ENCODE measurements at regions not wholly inside any gene's neighbourhood (a gene's known extent, or its start where the extent isn't known, plus 50 kb on each side); places are given as distances from the start of the nearest gene placed in this dataset.
"Not testable (repeated sequence)": the region's sequence is repeated elsewhere in the genome, so short reads cannot be mapped to it uniquely, and the experiment has no call there.

DNA sequence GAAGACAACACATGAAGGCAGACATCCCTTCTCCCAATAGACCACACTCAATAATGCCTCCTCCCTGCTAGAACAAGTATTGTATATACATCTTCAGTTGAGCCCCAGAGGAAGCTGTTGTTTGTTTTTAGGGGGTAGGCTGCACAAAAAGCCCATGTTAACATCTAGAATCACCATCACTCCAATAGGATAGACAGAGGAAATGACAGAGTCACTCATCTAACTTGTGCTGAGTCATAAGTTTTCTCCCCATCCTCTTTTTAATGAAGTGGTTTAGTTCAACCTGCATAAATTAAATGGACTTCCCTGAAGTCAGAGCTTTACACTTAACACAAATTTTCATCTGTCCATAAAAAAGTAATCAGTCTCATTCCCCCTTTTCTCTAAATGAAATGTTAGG is 122.9 kb upstream of the SPATA12 start:
- intact Hi-C loops (cut with DNase I; ENCODE audit: low total_unique reads): no loop called here
- no peak for DNase-seq
- no peak overlapping the region for H3K4me3 ChIP-seq

DNA sequence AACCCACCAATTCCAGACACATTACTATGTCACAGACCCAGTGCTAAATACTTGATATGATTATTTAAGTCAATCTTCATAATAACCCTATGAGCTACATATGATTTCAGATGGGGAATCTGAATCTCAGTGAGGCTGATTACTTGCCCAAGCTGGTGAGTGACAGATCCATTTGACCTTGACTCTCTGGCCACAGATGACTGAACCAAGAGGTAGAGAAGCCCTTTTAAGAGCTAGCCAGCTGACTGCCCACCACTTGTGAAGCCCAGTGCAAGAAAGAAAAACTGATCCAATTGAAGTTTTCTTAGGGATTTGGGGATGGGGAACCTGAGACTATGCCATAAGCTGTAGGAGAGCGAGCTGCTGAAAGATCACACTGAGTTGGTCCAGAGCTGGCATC is 124.7 kb upstream of the SPATA12 start:
- Histone ChIP-seq H3K27ac (no peak overlapping the region), H3K4me1 (peaks cover 6% of the 10 kb centered on the region), H3K36me3 (ENCODE audit: low read depth, missing control alignments) (no peaks in the 10 kb centered on the region), H3K4me3 (no peak overlapping the region), H3K9me3 (no peaks in the 10 kb centered on the region), H3K27me3 (no peaks in the 10 kb centered on the region)
- 75 to 96% methylated on average over 1 of the region's 1 CpG for WGBS, 2 donors
- DNase-seq: no peak
- TF ChIP-seq, protein P1, sequence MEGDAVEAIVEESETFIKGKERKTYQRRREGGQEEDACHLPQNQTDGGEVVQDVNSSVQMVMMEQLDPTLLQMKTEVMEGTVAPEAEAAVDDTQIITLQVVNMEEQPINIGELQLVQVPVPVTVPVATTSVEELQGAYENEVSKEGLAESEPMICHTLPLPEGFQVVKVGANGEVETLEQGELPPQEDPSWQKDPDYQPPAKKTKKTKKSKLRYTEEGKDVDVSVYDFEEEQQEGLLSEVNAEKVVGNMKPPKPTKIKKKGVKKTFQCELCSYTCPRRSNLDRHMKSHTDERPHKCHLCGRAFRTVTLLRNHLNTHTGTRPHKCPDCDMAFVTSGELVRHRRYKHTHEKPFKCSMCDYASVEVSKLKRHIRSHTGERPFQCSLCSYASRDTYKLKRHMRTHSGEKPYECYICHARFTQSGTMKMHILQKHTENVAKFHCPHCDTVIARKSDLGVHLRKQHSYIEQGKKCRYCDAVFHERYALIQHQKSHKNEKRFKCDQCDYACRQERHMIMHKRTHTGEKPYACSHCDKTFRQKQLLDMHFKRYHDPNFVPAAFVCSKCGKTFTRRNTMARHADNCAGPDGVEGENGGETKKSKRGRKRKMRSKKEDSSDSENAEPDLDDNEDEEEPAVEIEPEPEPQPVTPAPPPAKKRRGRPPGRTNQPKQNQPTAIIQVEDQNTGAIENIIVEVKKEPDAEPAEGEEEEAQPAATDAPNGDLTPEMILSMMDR (IDR thresholded peaks at IDR 0.05): no peak
- no peak for TF ChIP-seq POLR2A (IDR thresholded peaks at IDR 0.05)
- intact Hi-C loops (cut with DNase I; ENCODE audit: low total_unique reads): no loop called here

More for the DNA sequence above, 122.9 kb upstream of the SPATA12 start:
- no peak for TF ChIP-seq POLR2A (IDR thresholded peaks at IDR 0.05)
- TF ChIP-seq, protein P1 (IDR thresholded peaks at IDR 0.05): no peak
- peaks cover 6% of the 10 kb centered on the region for H3K4me1 ChIP-seq
- no peaks in the 10 kb centered on the region for H3K9me3 ChIP-seq
- no peak overlapping the region for H3K27ac ChIP-seq
- H3K36me3 ChIP-seq (ENCODE audit: low read depth, missing control alignments): no peaks in the 10 kb centered on the region
- H3K27me3 ChIP-seq: no peaks in the 10 kb centered on the region

DNA sequence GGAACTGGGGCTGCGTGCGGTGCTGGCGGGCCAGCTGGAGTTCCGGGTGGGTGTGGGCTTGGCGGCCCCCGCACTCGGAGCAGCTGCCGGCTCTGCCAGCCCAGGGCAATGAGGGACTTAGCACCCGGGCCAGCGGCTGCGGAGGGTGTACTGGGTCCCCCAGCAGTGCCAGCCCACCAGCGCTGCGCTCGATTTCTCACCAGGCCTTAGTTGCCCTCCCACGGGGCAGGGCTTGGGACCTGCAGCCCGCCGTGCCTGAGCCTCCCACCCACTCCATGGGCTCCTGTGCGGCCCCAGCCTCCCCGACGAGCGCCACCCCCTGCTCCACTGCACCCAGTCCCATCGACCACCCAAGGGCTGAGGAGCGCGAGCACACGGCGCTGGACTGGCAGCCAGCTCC is 126.0 kb upstream of the SPATA12 start:
- H3K9me3 ChIP-seq; H3K36me3 ChIP-seq (ENCODE audit: low read depth, missing control alignments); H3K27me3 ChIP-seq; H3K27ac ChIP-seq; H3K4me3 ChIP-seq; H3K4me1 ChIP-seq; intact Hi-C loops (cut with DNase I; ENCODE audit: low total_unique reads); DNase-seq: not testable (repeated sequence)
- WGBS, 2 donors: 73 to 87% methylated on average over 18 to 26 of the region's 26 CpGs

DNA sequence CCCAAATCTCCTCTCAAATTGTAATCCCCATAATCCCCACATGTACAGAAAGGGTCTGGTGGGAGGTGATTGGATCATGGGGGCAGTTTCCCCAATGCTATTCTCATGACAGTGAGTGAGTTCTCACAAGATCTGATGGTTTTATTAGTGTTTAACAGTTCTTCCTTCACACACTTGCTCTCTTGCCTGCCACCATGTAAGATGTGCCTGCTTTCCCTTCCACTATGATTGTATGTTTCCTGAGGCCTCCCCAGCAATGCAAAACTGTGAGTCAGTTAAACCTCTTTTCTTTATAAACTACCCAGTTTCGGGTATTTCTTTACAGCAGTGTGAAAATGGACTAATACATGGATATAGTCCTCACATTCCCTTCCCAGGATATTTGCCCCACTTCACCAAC is 126.7 kb upstream of the SPATA12 start:
- H3K4me1 ChIP-seq: no peaks in the 10 kb centered on the region
- TF ChIP-seq, protein P1 (IDR thresholded peaks at IDR 0.05): no peak
- no peak for TF ChIP-seq POLR2A (IDR thresholded peaks at IDR 0.05)

DNA sequence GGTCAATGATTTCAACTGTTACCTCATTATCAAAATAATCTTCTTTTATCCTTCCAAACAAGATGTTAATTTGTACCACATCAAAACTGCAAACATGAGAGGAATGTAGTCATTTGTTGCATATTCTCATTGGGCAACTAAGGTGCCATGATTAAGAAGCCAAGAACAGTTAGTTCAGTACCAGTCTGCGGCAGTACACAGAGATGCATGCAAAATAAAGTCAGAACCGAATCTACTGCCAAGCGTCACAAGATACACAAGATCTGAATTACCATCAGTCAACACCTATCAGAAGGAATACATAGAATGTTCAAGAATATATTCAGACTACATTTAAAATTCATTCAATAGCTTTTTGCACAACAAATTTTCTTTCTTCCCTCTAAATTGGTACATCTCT is 127.6 kb upstream of the SPATA12 start:
- intact Hi-C loops (cut with DNase I; ENCODE audit: low total_unique reads): no loop called here
- TF ChIP-seq, protein P1 (IDR thresholded peaks at IDR 0.05): no peak
- Histone ChIP-seq H3K4me1 (peaks cover 7% of the 10 kb centered on the region), H3K4me3 (no peak overlapping the region), H3K9me3 (no peaks in the 10 kb centered on the region), H3K27me3 (no peaks in the 10 kb centered on the region), H3K27ac (no peak overlapping the region), H3K36me3 (ENCODE audit: low read depth, missing control alignments) (no peaks in the 10 kb centered on the region)
- 91 to 97% methylated on average over 3 of the region's 3 CpGs for WGBS, 2 donors
- DNase-seq: no peak

More for the DNA sequence above, 126.7 kb upstream of the SPATA12 start:
- no peak for DNase-seq
- H3K9me3 ChIP-seq: no peaks in the 10 kb centered on the region
- no peaks in the 10 kb centered on the region for H3K27me3 ChIP-seq
- no peak overlapping the region for H3K27ac ChIP-seq
- intact Hi-C loops (cut with DNase I; ENCODE audit: low total_unique reads): no loop called here
- 89 to 95% methylated on average over 1 of the region's 1 CpG for WGBS, 2 donors
- no peak overlapping the region for H3K4me3 ChIP-seq
- H3K36me3 ChIP-seq (ENCODE audit: low read depth, missing control alignments): no peaks in the 10 kb centered on the region
